HEK293T (cell line): ENCODE measurements at regions not wholly inside any gene's neighbourhood (a gene's known extent, or its start where the extent isn't known, plus 50 kb on each side); places are given as distances from the start of the nearest gene placed in this dataset.

ENCODE experiments used
- ARNT ChIP-seq: fragments of 450-650 bp; IDR thresholded peaks from 2 replicates; pipeline ENCODE4 v1.6.1; 2017; ENCODE audit warnings: mild to moderate bottlenecking
- BHLHE40 ChIP-seq: fragments of 450-650 bp; IDR thresholded peaks from 2 replicates; pipeline ENCODE4 v1.6.1; 2016; ENCODE audit warnings: mild to moderate bottlenecking, moderate library complexity, borderline replicate concordance
- CTBP1 ChIP-seq: fragments of 450-650 bp; IDR thresholded peaks from 2 replicates; pipeline ENCODE4 v1.6.1; 2016; ENCODE audit warnings: borderline replicate concordance
- ELF4 ChIP-seq: fragments of 450-650 bp; IDR thresholded peaks from 2 replicates; pipeline ENCODE4 v1.6.1; 2017; ENCODE audit warnings: antibody characterized with exemption
- FOXA1 ChIP-seq: fragments of 450-650 bp; IDR thresholded peaks from 2 replicates; pipeline ENCODE4 v1.6.1; 2016; ENCODE audit warnings: mild to moderate bottlenecking
- FOXK2 ChIP-seq: fragments of 450-650 bp; IDR thresholded peaks from 2 replicates; pipeline ENCODE4 v1.6.1; 2016; ENCODE audit warnings: mild to moderate bottlenecking
- FOXM1 ChIP-seq: fragments of 450-650 bp; IDR thresholded peaks from 2 replicates; pipeline ENCODE4 v1.6.1; 2017; ENCODE audit warnings: mild to moderate bottlenecking, borderline replicate concordance
- HDGF ChIP-seq: fragments of 450-650 bp; IDR thresholded peaks from 2 replicates; pipeline ENCODE4 v1.6.1; 2017; ENCODE audit warnings: antibody characterized with exemption, borderline replicate concordance
- L3MBTL2 ChIP-seq: fragments of 450-650 bp; conservative IDR thresholded peaks from 2 replicates; pipeline ENCODE4 v1.6.1; 2016; ENCODE audit warnings: mild to moderate bottlenecking
- LEF1 ChIP-seq: fragments of 450-650 bp; IDR thresholded peaks from 2 replicates; pipeline ENCODE4 v1.6.1; 2017; ENCODE audit warnings: mild to moderate bottlenecking, borderline replicate concordance
- NFRKB ChIP-seq: fragments of 450-650 bp; IDR thresholded peaks from 2 replicates; pipeline ENCODE4 v1.6.1; 2016; ENCODE audit warnings: mild to moderate bottlenecking, moderate library complexity
- SP1 ChIP-seq: fragments of 450-650 bp; IDR thresholded peaks from 2 replicates; pipeline ENCODE4 v1.6.1; 2017
- TARDBP ChIP-seq: fragments of 450-650 bp; IDR thresholded peaks from 2 replicates; pipeline ENCODE4 v1.6.1; 2016

DNA sequence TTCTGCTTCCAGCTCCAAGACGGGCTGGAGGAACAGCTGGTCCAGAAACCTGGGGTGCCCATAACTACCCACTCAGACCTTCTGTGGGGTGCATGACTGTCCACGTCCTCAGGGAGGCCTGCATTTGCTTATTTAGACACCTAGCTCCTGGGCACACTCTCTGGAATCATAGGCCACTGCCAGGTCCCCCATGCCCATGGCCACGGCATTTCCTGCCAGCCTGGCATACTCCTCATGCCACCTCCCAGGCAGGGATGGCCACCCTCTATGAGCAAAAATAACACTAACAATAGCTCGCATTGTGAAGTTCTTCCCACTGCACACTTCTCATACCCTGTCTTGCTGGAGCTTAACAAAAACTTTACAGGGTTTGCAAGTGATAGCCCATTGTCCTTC lies 166.9 kb upstream of the TPM1 start:
- TF ChIP-seq ARNT, result no peak
- TF ChIP-seq BHLHE40, result no peak
- no peak for TF ChIP-seq SP1
- no peak for TF ChIP-seq FOXA1
- no peak for TF ChIP-seq TARDBP
- TF ChIP-seq HDGF, result no peak
- TF ChIP-seq NFRKB, result no peak
- TF ChIP-seq FOXM1, result no peak
- TF ChIP-seq ELF4, result no peak
- no peak for TF ChIP-seq L3MBTL2
- TF ChIP-seq FOXK2, result no peak
- no peak for TF ChIP-seq LEF1
- TF ChIP-seq CTBP1, result no peak
